GM12865 (cell line): ENCODE measurements at regions not wholly inside any gene's neighbourhood (a gene's known extent, or its start where the extent isn't known, plus 50 kb on each side); places are given as distances from the start of the nearest gene placed in this dataset.
"Not testable (repeated sequence)": the region's sequence is repeated elsewhere in the genome, so short reads cannot be mapped to it uniquely, and the experiment has no call there.

Source experiments
- DNase-seq: peaks from one replicate; pipeline ENCODE4 v3.0.0; 2010; ENCODE audit warnings: low read depth
- H3K4me3 ChIP-seq: 2 replicates; pipeline ENCODE4 v1.5.1; 2011; ENCODE audit warnings: mild to moderate bottlenecking, low read depth, low read length, control low read depth
- CTCF ChIP-seq: IDR thresholded peaks from 2 replicates; pipeline ENCODE4 v1.5.1; 2011; ENCODE audit warnings: low read length, control low read depth, low read depth, inconsistent platforms; ENCODE audit not compliant: insufficient read depth; ENCODE audit errors: missing control alignments

GRCh38 chr7:119713606-119714005, 559.4 kb upstream of the KCND2 start:
- DNase-seq = no peak
- TF ChIP-seq CTCF = no peak
- H3K4me3 ChIP-seq = no peak overlapping the region

GRCh38 chr7:119720541-119720940, 552.4 kb upstream of the KCND2 start:
- no peak overlapping the region for H3K4me3 ChIP-seq
- TF ChIP-seq CTCF = no peak
- no peak for DNase-seq

- no peak for TF ChIP-seq CTCF
- no peak for DNase-seq
- no peak overlapping the region for H3K4me3 ChIP-seq
Measured at GRCh38 chr7:119724041-119724792, 548.8 kb upstream of the KCND2 start.

GRCh38 chr7:119733127-119733879, 539.7 kb upstream of the KCND2 start:
- TF ChIP-seq CTCF = no peak
- DNase-seq = no peak
- H3K4me3 ChIP-seq = no peak overlapping the region

GRCh38 chr7:119737390-119737789, 535.6 kb upstream of the KCND2 start:
- TF ChIP-seq CTCF = no peak
- no peak overlapping the region for H3K4me3 ChIP-seq
- DNase-seq = no peak

GRCh38 chr7:119745280-119745679, 527.7 kb upstream of the KCND2 start:
- H3K4me3 ChIP-seq, DNase-seq: not testable (repeated sequence)

- no peak for TF ChIP-seq CTCF
- no peak for DNase-seq
- no peak overlapping the region for H3K4me3 ChIP-seq
Measured at GRCh38 chr7:119748251-119748860, 524.6 kb upstream of the KCND2 start.
